KBM-7 (cell line): ENCODE measurements at regions not wholly inside any gene's neighbourhood (a gene's known extent, or its start where the extent isn't known, plus 50 kb on each side); places are given as distances from the start of the nearest gene placed in this dataset.
A peak's percentile ranks its signal among the peaks of the same experiment; 100 is the strongest.

ENCODE experiments used
- DNase-seq: peaks from one replicate; pipeline ENCODE4 v3.0.0-alpha.2; 2015
- in situ Hi-C: fragments of 300-500 bp; cut with MboI; formaldehyde crosslinking; loops from 2 replicates; pipeline ENCODE4 v1.14.3; 2020; ENCODE audit warnings: low sequenced_read_pairs, low pct_unique_long_range_greater_than_20kb, mixed read lengths

DNA sequence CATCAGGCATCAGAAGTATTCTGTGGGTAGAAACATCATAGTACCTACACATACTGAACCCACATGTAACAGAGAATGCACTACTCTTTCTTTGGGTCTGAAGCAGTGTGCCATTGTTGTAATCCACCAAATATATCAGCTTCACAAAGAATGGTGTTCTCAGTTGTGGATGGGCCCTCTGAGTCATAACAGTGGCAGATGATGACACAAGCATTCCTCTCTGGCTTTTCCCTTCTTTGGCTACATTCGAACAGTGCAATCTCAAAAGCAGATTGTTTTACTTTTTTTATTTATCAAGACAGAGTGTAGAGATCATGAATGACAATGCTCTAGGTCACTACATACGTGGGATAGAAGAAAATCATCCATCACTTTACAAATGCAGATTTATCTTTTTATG is 247.2 kb upstream of the EPHA5 start:
- DNase-seq = no peak
- in situ Hi-C loops = no loop called here

DNA sequence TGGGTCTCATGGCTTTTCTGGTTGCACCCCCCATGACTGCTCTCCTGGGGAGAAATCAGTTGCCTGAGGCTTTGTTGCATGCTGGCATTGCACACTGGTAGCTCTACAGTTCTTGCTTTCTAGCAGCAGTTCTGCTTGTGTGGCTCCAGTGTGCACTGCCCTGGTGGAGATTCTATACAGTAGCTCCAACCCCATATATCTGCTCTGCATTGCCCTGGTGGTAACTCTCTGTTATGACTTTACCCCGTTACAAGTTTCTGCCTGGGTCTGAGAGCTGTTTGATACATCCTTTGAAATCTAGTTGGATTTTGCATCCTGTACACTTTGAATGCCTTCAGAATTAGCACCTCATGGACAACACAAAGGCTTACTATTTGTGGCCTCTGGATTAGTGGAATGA is 241.4 kb upstream of the EPHA5 start:
- in situ Hi-C loops = no loop called here

DNA sequence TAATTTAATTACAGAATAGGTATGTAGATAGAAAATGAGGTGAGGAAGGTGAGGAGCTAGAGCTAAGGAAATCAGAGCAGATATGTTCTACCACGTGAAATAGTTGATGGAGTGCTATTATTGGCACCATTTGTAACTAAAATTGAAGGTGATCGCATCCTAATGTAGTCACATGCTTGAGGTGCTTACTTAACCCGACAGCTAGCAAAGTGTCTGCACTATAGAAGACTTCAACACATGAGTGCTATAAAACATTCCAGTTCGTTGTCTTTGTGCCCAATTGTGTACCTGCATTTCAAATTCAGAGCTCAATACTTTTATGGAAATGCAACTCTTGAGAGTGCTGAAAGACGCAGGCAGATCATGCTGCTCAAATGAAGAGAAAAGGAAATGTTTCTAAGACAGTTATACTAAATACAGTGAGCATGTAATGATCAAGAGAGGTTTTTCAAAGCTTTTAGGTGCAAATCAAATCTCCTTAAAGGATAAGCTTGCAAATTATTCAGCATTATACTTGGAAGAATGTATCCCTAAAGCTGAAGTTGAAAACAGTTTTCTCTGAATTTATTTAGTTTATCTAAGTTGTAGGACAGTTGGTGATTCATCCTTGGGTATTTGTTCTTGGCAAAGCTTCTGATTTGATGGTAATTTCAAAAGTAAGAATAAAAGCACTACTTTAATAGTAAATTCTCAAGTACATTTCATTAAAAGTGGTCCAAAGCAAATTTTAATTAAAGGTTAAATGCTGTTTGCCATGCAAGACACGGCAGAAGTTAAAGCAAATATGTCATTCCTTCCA is 223.9 kb upstream of the EPHA5 start:
- DNase-seq = no peak
- in situ Hi-C loops = no loop called here

More for the DNA sequence above, 241.4 kb upstream of the EPHA5 start:
- no peak for DNase-seq

DNA sequence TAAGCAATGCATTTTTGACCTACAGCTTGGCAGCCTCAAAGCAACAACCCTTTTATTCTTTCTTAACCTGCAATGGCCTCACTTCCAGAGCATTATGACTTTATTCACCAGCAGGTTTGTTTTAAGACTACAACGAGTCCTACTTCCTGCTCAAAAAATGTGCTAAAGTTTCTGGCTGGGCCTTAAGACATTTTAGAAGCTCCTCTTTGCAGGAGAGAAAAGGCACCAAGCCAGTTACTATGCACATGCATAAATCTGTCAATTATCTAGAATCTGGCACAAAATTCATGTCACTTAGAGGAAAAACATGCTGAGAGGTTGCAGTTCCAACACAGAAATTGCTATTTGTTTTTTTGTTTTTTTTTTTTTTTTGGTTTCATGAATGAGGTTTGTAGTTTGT is 223.0 kb upstream of the EPHA5 start:
- in situ Hi-C loops = no loop called here

DNA sequence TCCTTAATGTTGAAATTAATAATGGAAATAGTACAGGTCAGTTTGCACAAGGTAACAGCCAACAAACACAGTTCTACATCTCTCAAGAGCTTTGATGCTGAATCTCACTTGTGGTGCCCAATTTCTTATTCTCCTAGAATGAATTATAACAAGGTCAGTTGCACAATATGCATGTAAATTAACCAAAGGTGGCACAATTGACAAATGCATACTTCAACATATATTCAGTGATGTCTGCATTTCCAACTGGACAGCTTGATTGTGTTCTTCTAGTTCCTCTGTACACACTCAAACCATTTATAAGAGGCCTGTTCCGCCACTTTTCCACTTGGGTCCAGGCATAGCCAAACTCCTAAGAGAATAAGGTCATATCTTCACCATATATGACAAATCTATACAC is 210.3 kb upstream of the EPHA5 start:
- in situ Hi-C loops = no loop called here
- DNase-seq = no peak

More for the DNA sequence above, 223.0 kb upstream of the EPHA5 start:
- DNase-seq = no peak

DNA sequence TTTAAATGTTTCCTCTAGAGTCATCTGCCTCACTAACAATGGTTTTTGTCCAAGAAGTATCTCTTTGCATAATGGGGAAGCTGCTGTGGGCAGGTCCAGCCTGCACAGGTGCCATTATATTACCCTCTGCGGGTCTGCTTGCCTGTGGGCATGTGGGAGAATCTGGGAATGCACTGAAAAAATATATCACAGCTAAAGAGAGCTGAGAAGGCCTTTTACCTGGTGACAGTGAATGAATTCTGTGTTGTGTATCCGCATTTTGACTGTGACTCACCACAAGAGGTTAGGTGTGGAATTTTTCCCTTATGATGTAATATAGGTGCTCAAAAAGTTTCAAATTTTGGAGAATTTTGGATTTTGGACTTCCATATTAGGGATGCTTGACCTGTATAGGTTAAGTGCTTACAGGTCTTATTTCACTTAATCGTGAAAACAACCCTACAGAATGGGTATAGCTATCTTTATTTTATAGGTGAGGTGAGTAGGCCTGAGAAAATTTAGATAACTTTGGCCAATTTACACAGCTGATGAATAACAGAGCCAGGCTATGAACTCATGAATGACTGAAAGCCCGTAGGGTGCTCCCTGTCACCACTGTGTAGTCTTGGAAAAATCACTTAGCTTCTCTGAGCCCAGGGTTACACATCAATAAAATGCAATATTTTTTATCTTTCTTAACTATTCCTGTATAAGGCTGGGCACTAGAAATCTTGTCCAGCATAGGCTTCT is 198.0 kb upstream of the EPHA5 start:
- DNase-seq = no peak
- in situ Hi-C loops = no loop called here

DNA sequence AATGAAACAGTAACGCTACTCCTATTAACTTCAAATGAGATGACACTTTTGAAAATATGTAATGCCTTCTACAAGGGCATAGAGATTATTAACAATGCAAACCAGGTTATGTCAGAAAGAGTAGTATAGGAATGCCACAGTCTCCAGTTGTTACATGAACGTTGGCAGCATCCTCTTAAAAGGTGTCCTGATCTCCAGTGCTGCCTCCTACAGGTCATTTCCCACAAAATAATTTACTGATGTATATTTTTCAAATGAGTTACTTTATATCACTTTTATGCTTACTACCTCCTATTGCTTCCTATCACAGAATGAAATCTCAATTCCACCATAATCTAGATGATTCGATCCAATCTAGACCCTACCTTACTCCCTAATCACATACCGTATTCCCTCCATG is 195.2 kb upstream of the EPHA5 start:
- in situ Hi-C loops = no loop called here
- peak; percentile 9 for DNase-seq

DNA sequence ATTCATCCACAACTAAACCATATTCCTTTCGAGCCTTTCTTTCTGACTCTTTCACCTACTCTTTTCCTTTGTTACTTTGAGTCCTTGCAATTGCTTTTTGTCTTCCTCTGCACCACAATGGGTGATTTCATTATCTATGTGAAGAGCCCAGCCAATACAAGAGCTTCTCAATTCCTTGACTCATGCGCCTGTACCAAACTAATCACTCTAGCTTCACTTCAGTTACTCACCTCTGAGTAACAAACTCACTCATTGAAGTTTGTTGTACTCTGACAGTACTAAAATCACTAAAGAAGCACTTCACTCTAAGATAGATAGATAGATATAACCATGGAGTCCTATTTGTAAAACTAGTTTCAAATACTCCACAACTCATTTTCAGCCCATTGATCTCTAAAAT is 191.7 kb upstream of the EPHA5 start:
- DNase-seq = no peak
- in situ Hi-C loops = no loop called here

DNA sequence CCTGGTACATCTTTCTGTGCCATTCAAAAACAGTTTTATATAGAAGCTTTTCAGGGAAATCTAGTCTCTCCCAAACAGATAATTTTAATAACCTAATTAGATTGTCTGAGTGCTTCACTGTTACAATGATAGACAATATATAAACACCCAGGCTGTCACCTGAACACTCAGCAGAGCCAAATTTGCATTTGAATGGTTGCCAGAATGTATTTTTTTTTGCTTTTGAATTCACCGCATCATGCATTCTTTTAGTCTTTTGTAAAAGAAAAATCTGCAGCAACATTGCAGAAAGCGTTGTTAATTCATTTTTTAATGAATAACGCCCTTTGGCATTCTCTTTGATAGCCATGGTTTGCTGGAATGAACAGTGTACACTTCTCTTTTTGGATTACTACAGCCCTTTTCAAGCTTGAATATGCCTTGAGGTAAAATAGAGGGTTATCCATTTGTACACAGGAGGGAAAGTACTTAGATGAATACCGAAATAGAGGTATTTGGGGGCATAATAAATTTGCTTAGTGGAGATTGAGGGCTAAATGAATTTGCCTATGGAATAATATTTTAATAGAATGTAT is 175.0 kb upstream of the EPHA5 start:
- in situ Hi-C loops = no loop called here
- DNase-seq = no peak

DNA sequence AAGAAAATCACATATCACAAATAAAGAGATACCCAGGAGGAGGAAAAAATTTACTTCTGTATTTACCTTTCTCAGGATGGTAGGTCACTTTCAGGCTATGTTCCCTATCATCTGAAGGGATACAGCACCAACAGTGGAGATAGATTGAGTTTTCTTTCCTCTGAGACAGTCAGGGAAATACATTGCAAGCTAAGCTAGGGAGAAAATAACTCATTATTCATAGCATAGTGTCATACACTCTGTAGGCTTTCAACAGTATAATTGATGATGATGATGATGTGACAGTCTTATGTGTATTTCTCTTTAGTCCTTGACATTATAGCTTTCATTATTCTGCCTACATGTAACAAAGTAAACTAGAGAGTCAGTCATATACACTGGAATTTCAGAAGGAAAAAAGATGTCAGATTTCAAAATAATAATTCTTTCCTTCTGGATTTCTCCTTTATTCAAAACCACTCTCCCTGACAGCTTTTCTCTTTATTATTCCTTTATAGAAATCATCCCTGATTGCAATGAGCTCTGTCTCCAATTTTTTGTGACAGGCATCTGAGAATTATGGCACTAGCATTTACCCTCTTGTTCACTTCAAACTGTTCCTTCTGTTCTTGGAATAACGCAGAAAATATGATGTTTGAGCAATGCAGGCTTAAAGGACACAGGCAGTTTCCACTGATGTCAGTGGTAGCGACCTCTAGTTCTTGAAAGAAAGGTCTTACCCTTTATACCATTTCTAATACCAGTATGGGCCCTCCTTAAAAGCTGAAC is 169.1 kb upstream of the EPHA5 start:
- DNase-seq = no peak
- in situ Hi-C loops = no loop called here

DNA sequence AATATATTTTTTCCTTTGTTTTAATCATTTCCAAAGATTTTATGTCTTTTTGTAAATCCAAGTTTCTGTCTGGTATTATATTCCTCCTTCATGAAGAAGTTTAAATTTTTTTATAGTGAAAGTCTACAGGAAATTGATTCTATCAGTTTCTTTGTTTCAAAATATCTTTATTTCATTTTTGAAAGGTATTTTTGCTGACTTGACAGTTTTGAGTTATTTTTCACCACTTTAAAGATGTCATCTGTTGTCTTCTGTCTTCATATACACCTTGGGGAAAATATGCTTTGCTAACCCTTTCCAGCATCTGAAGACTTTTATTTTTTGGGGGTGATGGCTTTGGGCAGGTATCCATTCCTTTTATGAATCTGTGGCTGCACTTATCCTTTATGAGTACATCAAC is 164.4 kb upstream of the EPHA5 start:
- in situ Hi-C loops = no loop called here
- no peak for DNase-seq

DNA sequence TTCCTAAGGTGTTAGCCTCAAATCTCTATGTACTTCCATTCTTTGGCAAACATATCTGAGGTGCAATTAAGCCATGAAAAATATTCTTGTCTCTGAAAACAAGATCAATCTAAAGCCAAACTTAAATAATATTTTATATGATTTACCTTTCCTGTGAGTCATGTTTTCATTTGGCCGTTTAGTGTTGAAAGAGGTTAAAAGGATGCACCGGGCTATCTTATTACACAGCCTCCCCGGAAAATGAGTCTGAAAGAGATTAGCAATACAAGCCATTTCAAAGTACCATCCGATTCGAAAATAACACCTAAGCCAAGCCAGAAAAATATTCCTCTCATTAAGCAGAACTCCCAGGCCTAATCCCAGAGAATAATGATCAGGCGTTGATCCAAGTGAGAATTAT is 161.5 kb upstream of the EPHA5 start:
- no peak for DNase-seq
- in situ Hi-C loops = no loop called here

DNA sequence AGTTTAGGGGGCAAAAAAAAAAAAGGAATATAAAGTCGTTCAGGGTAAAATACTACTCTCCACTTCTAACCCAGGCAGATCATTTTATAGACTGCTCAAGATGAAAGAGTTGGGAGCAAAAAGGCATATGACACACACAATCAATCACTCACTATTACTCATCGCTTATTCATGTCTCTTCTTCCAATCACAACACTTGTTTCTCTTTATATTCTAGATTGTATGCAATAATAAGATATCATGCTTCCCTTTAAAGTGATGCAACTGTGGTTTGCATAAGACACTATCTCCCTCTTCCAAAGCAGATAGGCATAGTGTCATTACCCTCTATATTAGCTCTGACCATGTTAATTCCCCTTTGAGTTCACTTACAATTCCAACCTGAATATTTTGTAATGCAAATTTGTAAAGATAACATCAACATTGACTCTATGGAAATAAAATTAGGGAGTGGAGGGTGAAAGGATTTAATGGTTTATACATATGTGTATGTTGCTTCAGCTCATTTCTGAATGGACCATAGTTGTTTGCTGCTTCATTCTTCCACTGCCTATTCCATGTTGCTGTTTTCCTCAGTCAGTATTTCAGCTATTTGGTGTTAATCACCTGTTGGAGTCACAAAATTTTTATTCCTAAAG is 154.9 kb upstream of the EPHA5 start:
- no peak for DNase-seq
- in situ Hi-C loops = no loop called here

DNA sequence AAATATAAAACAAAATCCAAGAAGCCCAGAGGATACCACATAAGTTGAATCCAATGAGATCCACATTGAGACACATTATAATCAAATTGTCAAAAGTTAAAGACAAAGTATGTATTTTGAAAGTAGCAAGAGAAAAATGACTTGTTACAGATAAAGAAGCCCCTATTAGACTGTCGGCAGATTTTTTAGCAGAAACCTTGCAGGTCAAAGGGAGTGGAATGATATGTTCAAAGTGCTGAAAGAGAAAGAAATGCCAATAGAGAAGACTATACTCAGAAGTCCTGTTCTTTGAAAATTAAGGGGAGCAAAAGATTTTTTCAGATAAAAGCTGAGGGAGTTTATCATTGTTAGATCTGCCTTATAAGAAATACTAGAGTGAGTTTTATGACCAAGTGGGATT is 148.9 kb upstream of the EPHA5 start:
- in situ Hi-C loops = no loop called here
- no peak for DNase-seq

DNA sequence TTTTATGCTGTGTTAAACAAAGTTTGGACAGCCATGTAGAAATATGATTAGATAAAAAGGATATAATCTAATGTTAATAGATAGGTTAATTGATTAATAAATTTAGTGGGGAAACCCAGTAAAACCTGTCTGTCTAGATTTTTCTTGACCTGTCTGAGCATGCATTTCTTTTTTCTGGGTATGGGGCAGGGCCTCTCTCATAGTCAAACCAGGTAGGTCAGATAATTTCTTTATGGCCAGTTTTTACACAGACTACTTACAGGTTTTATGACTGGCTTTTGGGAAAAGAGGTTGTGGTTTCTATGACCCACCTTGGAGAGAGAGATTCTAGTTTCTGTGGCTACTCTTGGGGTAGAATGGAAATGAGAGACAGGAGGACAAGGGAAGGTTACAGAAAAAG is 135.6 kb upstream of the EPHA5 start:
- no peak for DNase-seq
- in situ Hi-C loops = no loop called here

DNA sequence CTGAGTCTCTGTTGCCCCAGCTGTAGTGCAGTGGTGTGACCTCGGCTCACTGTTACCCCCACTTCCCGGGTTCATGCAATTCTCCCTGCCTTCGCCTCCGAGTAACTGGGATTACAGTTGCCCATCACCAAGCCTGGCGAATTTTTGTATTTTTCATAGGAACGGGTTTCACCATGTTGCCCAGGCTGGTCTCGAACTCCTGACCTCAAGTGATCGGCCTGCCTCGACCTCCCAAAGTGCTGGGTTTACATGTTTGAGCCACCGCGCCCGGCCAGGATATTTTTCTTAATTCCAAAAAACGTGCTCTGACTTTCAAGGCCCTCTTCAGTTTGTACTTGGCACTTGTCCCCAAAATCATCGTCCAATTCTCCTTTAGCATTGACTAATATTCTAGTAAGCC is 129.2 kb upstream of the EPHA5 start:
- in situ Hi-C loops = no loop called here
- no peak for DNase-seq

DNA sequence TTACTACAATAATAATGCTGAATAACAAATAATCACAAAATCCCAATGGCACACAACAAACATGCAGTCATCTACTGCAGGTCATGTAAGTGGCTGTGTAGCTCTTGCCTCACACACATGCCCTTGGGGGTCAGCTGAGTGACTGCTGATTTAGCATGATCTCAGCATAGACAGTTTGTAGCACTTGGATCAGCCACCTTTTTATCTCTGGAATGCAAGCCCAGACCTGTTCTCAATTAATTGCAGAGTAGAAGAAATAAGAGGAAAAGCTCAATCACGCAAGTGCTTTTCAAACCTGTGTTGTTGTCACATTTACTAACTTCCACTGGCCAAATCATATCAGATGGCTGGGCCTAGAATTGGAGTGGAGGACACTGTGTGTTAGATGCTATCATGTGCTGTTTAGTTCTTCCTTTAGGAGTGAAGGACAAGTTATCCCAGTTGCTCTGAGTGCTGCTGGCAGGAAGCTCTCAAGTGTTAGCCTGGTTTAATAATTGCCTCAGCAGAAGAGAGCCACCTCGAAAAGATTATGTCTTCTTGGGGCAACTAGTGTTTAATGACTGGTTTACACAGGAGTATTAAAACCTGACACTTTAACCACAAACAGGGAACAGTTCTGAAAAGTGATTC is 128.3 kb upstream of the EPHA5 start:
- in situ Hi-C loops = no loop called here
- no peak for DNase-seq

DNA sequence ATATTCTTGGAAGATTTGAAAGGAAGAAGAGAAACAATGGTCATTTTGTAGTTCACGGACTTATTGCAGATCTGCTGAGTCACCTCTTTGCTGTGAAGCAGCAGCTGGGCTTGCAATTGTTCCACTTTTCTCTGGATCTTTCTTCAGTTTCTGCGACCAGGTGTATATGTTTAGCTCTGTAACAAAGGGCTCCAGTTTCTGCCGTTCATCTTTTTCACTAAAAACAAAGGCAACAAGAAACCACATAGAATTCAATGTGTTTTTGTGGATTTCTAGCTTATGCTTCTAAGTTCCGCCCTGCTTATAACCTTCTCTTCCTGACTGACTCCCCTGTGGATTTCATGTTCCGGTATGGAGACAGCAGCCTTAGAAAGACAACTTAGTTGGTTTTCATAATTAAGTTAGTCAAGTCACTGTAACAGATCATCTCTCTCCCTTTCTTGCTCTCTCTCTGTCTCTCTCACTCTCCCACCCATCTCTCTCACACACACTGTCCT is 121.6 kb upstream of the EPHA5 start:
- in situ Hi-C loops = no loop called here
- DNase-seq = peak; percentile 9
